Posterior vena cava (tissue), 2 donors: ENCODE measurements at regions not wholly inside any gene's neighbourhood (a gene's known extent, or its start where the extent isn't known, plus 50 kb on each side); places are given as distances from the start of the nearest gene placed in this dataset.
A peak's percentile ranks its signal among the peaks of the same experiment; 100 is the strongest.

ENCODE experiments used
- DNase-seq: peaks from one replicate; pipeline ENCODE4 v3.0.0-alpha.2; 2020; ENCODE audit warnings: low spot score
- intact Hi-C, 2 donors: fragments of 100-400 bp; cut with DNase I; formaldehyde crosslinking; loops; one replicate each; pipeline versions ENCODE4 v1.14.1 to v1.14.2; 2022 to 2023
- donor health status: DM: yes; HTN: yes; CAD: no.
- donor health status: DM: yes; HTN: yes; CAD: no.

DNA sequence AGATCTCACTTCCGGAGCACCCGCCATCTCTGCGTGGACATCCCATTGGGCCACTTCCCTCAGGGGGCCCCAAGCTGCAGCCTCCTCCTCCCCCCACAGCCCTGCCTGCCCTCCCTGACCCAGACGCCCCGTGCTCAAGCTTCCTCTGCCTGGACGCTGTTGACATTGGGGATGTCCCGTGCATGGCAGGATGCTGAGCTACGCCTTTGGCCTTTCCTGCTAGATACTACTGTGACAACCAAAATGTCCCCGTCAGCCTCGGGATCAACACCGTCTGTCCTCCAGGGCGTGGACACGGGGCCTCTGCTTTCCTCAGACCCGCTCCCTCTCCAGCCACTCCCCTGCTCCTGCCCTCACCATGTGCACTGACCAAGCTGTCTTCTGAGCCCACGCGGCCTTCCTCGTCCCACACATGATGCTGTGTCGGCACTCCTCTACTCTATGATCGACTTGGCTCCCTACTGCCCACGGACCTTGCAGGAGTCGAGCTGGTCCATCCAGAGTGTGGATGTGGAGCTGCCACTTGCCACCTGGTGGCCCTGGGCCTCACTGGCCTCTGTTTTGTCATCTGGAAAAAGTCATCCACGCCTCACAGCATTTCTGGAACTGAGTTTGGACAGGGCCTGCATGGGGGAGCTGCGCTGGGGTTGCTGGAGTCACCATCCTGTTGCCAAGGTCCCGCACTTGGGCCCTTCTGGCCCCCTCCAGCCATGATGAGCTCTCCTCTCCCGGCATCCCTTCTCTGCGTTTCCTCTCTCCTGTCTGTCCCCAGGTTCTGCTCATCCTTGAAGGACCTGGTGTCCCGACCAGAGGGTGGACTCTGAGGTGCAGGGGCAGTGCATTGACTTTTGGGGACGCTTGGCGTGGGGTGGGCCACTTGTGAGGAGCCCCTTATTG is 221.7 kb upstream of the CIBAR2 start:
- intact Hi-C loops, result no loop called here
- peak; percentile 77 for DNase-seq

GRCh38 chr16:85334718-85335583 is 222.7 kb upstream of the CIBAR2 start:
- intact Hi-C loops, result no loop called here
- no peak for DNase-seq

DNA sequence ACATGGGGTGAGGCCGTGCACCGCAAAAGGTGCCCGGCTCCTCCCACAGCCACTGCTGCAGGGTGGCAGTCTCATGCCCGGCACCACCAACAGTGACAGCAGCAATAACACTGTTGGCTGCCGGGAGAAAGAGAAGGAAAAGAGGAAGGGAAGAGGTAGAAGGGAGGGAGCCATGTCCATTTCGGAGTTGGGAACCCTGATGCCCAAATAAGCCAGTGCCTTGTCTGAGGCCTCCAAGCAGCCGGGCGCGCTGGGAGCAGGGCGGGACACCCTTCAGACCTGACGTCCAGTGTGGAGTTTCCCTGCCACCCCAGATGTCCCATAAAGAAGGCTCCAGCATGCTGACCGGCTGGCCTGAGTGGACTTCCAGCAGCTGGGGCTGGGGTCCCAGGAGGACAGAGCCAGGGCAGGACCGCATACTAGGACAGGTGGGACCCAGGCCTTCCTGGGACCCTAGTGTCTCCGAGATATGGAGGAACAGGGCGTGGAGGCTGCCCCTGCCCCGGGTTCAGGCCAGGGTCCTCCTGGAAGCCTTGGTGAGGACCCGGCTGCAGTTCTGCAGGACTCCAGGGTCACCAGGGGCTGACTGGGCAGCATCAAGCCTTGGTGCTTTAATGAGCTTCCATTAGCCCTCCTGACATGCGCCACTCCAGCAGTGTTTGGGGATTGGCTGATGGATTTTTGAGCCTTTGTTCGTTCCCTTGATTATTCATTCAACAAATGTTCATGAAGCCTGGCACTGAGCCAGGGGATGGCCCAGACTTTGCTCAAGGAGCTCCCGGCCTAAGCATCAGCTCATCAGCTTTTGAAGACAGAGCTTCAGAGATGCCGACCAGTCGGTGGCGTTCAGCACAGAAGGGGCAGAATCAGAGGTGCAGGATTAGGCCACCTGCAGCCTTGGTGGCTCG is 223.6 kb upstream of the CIBAR2 start:
- intact Hi-C loops, result no loop called here
- no peak for DNase-seq

GRCh38 chr16:85337910-85338637 is 225.8 kb upstream of the CIBAR2 start:
- intact Hi-C loops, result no loop called here

DNA sequence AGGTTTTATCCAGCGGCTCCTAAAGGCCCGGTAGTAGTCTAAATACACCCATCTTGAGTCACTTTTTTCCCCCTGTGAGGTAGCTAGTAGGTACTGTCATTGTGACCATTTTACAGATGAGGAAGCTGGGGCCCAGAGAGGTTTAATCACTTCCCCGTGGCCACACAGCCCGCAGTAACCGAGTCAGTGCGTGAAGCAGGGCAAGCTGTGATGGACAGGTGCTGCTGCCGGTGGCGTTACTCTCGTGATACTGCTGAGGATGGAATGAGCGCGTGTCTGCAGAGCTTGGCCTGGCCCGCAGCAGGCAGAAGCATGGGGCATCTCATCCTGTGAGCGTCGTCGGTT is 226.3 kb upstream of the CIBAR2 start:
- intact Hi-C loops, result no loop called here
- no peak for DNase-seq

More at GRCh38 chr16:85337910-85338637, 225.8 kb upstream of the CIBAR2 start:
- no peak for DNase-seq

DNA sequence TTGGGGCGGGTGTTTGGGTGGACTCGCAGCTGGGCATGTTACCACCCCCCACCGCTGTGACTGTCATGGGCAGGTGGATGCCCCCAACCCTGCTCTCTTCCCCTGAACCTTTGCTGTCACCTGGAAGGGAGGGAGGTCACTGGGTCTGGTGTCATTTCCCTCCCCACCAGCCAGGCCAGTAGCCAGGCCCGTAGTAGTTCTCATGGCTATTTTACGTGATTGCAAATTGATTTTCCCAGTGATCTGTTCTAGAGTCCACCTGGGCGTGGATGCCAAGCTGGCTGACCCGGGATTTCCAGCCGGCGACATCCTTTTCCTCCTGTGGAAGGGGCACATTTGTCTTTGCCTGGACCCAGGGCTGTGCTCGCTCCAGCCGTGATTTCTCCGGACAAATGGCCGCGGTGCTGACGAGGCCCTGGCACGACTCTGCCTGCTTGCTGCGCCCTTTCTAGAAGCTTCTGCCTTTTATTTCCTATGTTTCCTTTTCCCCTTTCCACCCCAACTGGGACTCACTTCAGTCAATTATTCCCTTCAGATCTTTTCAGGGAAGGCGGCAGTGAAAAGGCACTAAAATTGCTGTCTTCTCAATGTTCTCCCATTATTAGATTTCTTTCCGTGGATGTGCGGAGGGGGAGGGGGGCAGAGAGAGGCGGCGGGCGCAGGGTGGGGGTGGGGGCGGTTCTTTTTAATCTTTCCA is 226.9 kb upstream of the CIBAR2 start:
- intact Hi-C loops, result no loop called here
- DNase-seq, result no peak

- intact Hi-C loops, result no loop called here
- DNase-seq, result no peak
Observed at GRCh38 chr16:85341972-85342695, 229.9 kb upstream of the CIBAR2 start.

GRCh38 chr16:85344502-85345128 is 232.3 kb upstream of the CIBAR2 start:
- intact Hi-C loops, result no loop called here
- no peak for DNase-seq

DNA sequence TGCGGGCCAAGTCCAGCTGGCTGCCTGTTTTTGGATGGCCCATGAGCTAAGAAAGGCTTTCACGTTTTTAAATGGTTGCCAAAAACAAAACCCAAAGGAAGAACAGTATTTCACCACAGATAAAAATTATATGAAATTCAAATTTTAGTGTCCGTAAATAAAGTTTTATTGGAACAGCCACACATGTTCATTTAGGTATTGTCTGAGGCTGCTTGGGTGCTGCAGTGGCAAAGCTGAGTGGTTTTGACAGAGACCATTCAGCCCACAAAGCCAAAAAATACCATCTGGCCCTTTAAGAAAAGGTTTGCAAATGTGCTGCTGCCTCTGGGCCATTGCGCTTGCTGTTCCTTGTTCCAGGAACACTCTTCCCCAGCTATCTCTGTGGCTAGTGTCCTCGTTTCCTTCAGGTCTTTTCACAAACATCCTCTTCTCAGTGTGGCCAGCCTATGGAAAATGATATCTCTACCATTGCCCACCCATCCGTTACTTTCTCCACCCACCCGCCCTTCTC is 232.9 kb upstream of the CIBAR2 start:
- DNase-seq, result no peak
- intact Hi-C loops, result no loop called here

GRCh38 chr16:85346404-85347212 is 234.3 kb upstream of the CIBAR2 start:
- intact Hi-C loops, result no loop called here
- DNase-seq, result no peak

DNA sequence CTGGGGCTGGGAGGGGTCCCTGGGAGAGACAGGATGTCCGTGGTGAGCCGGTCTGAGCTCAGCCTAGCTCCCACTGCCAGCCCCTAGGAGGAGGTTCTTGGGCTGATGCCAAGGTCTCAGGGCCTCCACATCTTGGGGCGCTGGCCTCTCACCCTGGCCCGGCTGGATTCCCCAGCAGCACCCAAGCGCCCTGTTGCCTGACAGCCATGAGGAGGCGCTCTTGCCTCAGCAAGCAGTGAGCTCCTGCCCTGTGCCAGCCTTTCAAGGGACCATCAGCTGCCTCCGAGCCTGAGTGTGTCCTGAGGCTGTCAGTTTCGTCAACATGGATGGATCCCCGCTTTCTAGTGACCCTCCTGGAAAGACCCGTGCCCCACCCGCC is 234.9 kb upstream of the CIBAR2 start:
- DNase-seq, result peak; percentile 79
- intact Hi-C loops, result no loop called here

DNA sequence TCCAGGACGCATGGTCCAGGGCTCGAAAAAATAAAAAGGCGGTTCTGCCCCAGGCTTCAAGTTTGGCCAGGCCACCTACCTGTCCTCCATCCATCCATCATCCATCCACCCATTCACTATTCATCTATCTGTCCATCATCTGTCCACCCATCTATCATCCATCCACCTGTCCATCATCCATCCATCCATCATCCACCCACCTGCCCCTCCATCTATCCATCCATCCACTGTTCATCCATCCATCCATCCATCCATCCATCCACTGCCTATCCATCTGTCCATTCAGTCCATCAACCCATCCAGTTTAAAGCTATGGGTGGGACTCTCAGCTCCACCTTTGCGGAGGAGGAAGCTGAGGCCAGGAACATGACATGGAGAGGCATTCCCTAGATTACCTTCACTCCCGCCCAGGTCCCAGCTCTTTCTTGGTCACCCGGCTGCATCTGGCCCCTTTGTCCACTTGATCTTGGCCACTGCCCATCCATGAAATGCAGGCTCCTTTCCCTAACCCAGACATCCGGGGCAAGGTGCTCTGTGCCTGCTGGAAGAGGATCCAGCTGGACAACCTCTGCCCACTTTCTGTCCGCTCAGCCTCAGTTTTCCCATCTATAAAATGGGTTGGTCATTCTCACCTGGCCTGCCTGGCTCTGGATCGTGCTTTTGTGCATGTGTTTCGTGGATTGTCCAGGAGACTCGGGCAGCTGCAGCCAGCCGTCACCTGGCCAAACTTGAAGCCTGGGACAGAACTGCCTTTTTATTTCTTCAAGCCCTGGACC is 236.0 kb upstream of the CIBAR2 start:
- intact Hi-C loops, result no loop called here
- DNase-seq, result no peak

DNA sequence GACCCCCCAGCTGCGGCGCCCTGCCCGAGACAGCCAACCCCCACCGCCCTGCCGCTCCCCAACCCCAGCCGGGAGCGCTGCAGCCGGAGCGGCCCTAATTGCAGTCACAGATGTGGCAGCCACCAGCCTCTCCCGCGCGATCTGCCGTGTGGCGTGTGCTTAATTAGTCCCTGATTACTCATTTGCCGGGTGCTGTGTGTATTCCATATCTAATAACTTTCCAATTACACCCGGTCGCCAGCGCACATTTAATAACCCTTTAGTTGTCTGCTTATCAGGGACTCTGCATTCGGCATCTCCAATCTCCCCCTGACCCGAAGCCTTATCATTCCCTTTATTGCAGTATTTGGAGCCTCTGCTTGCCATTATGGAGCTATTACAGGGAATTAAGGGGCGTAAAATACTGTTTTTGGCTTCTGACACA is 236.7 kb upstream of the CIBAR2 start:
- no peak for DNase-seq
- intact Hi-C loops, result no loop called here

DNA sequence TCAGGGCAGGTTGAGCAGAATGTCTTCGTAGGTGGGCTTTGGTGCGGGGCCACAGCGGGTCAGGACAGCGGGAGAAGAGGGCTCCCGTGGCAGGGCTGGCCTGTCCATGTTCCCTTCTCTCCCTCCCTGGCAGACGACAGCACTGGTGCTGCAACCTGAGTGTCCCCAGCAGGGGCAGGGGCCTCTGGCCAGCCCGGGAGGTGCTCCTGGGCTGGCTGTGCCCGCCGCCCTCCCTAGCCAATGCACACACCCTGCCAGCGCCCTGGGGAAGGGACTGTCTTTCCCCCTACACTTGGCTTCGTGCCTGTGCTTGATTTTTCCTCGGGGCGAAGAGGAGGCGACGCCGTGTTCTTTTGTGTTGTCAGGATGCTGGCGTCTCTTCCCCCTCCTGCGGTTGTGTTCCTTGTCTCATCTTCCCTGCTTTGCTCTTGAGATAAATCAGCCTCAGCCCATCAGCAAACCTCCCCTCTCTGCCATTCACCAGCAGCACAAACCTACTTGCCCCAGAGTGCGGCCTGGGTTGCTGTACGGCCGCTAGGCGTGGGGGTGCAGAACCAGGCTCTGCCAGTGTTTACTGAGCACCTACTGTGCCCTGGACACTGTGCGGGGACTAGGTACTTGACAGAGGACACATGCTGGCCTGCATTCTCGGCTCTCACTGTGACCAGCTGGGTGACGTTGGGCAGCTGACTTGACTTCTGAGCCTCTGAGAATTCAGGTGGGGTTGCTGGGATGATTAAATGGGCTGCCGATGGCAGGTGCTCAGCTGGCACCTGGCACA is 237.3 kb upstream of the CIBAR2 start:
- intact Hi-C loops, result no loop called here
- no peak for DNase-seq
